Endothelial cell of hepatic sinusoid (primary cell): ENCODE measurements at regions not wholly inside any gene's neighbourhood (a gene's known extent, or its start where the extent isn't known, plus 50 kb on each side); places are given as distances from the start of the nearest gene placed in this dataset.
"Not testable (repeated sequence)": the region's sequence is repeated elsewhere in the genome, so short reads cannot be mapped to it uniquely, and the experiment has no call there.

Source experiments
- in situ Hi-C: cut with HindIII; loops from 2 replicates; pipeline ENCODE4 v1.10.0; 2017; ENCODE audit warnings: low sequenced_read_pairs

GRCh38 chr11:81342966-81343365, 1390.7 kb downstream of the FAM181B start:
- in situ Hi-C loops, result no loop called here

GRCh38 chr11:81340225-81340624, 1393.4 kb downstream of the FAM181B start:
- in situ Hi-C loops, result no loop called here

DNA sequence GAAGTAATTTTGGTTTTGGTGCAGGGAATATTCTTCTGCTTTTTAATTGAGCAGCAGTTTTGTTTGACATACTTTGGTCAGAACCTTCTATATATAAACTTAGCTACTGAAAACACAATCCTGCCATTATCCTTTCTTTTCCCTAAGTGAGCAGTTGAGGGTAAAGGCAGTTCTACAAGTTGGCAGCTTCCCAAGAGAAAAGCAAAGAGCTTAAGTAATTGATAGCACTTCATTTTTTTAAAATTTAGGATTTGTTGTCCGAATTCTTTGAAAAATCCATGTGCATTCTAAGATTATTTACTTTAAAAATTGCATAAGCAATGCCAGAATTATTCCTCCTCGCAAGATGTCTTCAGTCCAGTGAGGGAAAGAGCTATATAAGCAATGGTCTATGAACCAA, 1394.1 kb downstream of the FAM181B start:
- in situ Hi-C loops, result no loop called here

DNA sequence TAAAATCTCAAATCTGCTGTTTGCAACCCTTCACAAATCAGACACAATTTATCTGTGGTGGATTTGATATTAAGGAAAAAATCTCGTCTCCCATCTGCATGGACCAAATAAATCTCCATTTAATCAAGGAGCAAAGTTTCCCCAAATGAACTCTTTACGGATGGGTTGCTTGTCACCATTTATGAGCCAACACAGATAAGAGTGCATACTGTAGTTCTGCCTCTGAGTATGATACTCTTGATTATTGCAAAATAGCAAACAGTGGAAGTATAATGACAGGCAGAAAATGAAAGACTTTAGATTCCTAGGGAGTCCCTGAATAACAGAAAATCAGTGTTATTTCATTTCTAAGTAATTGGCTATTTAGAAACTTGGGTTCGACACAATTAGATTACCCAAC, 1395.9 kb downstream of the FAM181B start:
- in situ Hi-C loops, result no loop called here

DNA sequence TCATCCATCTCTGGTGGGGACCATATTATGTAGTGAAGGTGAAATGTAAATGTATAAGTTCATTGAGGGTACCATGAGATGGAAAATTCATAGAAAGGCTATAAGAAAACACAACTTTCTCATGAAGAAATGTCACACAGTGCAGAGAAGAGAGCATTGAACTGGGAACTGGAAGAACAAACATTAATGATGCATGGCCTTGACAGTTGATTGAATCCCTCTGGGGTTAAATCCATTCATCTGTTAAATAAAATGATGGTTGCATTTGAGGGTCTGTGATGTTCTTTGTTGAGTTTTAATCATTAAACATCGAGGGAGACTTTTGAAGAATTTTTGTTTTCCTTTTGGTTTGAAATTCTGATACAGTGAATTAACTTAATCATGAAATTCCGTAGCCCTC, 1401.4 kb downstream of the FAM181B start:
- in situ Hi-C loops, result no loop called here

DNA sequence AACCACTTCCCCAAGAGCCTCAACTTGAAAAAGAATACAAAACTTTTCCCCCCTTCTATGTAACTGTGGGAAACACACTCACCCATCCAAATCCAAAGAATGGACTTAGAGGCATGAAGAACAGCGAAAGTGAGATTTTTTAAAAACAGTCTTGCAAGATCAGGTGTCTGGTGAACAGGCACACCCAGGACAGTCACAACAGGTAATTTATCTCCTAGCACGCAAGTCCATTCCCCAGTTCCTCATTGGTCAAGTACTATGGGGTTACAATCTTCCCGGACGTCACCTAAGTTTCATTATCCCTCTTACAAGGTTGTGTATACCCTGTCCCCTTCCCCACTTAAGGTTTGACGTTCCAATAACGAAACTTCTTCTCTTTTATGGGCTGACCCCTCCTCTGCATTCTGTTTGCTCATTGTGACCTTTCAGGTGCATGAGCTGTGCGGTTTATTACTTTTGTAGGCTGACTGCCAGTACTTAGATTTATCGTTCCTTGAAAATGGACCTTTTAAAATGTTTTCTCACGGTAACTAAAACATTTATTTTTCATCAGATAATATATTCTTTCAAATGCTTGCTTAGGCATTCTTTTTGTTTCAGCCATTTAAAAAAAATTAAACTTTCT, 1401.9 kb downstream of the FAM181B start:
- in situ Hi-C loops, result no loop called here

DNA sequence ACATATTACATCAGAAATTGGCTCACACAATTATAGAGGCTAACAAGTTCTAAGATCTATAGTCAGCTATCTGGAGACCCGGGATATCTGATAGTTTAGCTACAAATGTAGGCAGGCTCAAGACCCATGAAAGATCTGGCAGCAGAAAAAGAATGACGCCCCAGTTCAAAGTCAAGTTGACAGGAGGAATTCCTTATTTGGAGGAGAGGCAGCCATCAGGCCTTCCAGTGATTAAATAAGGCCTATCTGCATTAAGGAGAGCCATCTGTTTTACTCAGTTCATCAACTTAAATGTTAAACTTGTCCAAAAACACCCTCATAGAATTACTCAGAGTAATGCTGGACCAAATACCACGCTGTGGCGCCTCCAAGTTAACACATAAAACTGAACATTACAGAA, 1402.6 kb downstream of the FAM181B start:
- in situ Hi-C loops, result no loop called here

DNA sequence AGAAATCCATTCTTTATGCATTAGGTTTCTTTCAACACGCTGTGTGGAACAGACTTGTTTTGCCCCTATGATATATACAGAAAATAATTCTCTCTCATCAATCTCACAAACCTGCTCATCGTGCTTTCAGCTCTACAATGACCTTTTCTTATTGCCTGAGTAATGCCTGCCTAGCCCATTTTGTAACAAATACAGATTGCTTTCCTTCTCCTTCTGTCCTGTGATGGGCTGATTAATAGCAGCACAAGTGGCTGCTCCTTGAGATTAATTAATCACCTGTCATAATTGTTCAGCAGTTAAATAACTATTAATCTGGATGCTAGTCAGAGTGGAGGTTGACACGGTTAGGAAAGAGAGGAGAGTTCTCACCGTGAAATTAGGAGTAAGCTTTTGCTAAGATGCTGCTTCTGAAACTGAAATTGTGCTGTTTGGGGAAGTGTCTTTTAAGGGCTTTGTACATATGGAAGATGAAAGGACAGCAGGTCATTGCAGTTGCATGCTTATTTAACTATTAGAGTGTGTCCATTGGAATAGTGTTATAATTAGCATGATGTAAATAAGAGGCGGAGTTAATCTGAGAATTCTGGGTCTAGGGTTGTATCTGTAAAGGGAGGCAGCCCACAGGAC, 1430.5 kb downstream of the FAM181B start:
- in situ Hi-C loops, result no loop called here

- in situ Hi-C loops, result no loop called here
Measured at GRCh38 chr11:81301166-81301830, 1432.4 kb downstream of the FAM181B start.

DNA sequence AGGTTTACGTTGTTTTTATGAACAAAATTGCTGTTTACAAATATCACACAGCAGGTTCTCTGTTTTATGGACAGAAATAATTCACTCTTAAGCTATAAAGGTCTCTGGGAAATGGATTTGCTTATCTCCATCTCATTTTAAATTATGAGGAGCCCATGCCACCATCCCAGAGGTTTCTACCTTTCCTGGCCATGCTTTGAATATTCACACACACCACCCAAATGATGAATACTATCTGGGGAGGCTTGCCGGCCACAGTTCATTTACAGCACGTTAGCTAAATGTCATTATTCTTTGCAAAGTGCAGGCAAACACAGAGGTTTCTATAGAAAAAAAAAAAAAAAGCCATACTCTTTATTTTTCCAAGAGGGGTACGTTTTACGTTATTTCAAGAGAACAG, 1446.7 kb downstream of the FAM181B start:
- in situ Hi-C loops, result no loop called here

GRCh38 chr11:81286550-81286949, 1447.1 kb downstream of the FAM181B start:
- in situ Hi-C loops, result no loop called here

DNA sequence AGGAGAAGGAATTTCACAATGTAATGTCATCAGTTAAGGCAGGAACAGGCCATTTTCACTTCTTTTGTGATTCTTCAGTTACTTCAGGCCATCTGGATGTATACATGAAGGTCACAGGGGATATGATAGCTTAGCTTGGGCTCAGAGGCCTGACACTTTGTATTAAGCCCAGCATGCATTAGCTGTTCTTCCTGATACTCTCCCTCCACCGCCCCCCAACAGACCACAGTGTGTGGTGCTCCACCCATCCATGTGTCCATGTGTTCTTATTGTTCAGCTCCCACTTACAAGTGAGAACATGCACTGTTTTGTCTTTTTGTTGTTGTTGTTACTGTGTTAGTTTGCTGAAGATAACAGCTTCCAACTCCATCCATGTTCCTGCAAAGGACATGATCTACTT, 1453.4 kb downstream of the FAM181B start:
- in situ Hi-C loops, result not testable (repeated sequence)

- in situ Hi-C loops, result no loop called here
Measured at GRCh38 chr11:81278991-81279390, 1454.7 kb downstream of the FAM181B start.

DNA sequence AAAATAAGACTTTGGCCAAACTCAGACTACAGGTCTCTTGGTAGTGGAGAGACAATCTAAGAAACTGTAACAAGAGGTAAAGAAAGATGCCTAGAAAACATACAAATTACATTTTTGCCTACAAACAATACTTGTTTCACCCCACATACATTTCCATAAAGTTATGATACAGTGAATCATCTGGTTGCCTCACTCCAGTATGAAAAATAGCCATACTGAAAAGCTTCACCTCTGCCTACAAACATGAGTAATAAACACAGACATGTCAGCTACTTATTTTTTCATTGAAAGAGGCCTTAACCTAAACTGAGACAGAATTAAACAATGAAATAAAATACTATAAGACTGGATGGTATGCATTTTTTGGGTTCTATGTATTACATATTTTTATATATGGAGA, 1463.0 kb downstream of the FAM181B start:
- in situ Hi-C loops, result no loop called here

DNA sequence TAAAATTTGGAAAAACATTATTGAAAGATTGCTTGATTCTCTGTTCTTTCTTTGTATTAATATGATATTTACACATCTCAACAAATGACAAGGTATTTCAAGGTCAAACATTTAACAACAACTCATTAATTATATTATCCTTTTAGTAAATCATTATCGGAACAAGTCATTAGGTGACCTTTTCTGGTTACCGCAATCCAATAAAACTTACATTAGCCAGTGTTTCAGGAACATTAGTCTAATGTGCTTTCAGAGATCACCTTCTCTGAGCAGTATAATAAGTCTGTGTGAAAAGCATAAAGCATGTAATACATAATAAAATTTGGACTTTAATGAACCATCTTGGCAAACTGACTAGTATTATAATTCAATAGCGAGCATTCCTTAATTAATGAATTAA, 1466.4 kb downstream of the FAM181B start:
- in situ Hi-C loops, result no loop called here

DNA sequence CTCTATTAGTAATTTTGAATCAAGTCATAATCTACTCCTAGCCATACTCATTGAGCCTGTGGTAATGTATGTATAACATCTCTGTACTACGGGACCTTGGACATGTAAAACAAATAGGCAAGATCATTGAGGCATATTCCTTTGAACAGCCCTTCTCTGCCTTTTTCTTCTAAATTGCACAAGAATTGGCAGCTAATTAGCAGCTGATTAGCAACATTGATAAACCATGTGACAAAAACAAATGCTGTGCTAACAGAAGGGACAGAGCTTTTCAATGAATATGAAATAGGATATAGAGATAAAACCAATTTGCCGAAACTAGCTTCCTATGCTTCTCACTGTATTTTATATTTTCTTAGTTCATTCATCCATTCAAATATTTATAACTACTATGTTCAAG, 1474.2 kb downstream of the FAM181B start:
- in situ Hi-C loops, result no loop called here

DNA sequence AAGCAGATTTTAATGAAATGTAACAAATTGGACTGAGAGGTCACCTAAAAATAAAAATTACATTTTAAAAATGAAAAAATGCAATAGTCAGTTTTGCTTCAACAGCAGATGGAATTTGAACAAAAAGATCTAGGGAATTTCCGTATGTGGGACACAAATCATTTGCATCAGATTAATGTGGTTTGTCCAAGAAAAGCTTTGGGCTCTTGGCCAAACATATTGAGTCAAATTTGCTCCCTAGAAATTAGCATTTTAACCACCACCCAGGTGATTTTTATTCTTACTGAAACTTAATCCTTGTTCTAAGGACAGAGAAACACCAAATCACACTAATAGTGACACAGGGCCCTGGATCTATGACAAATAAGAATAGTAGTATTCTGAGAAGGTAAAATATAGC, 1477.8 kb downstream of the FAM181B start:
- in situ Hi-C loops, result no loop called here

- in situ Hi-C loops, result no loop called here
Measured at GRCh38 chr11:81253244-81253643, 1480.4 kb downstream of the FAM181B start.

GRCh38 chr11:81246941-81247340, 1486.7 kb downstream of the FAM181B start:
- in situ Hi-C loops, result no loop called here

- in situ Hi-C loops, result no loop called here
Measured at GRCh38 chr11:81245791-81246190, 1487.9 kb downstream of the FAM181B start.

GRCh38 chr11:81241672-81242275, 1491.9 kb downstream of the FAM181B start:
- in situ Hi-C loops, result no loop called here

GRCh38 chr11:81237139-81237538, 1496.5 kb downstream of the FAM181B start:
- in situ Hi-C loops, result no loop called here
